Astrocyte of the cerebellum (primary cell): ENCODE measurements at regions not wholly inside any gene's neighbourhood (a gene's known extent, or its start where the extent isn't known, plus 50 kb on each side); places are given as distances from the start of the nearest gene placed in this dataset.
"Not testable (repeated sequence)": the region's sequence is repeated elsewhere in the genome, so short reads cannot be mapped to it uniquely, and the experiment has no call there.

Experiments used
- DNase-seq: peaks from one replicate; pipeline ENCODE4 v3.0.0-alpha.2; 2011; ENCODE audit warnings: low read depth
- H3K4me3 ChIP-seq: 2 replicates; pipeline ENCODE4 v1.5.1; 2011; ENCODE audit warnings: mild to moderate bottlenecking, low read depth, low read length, moderate library complexity
- CTCF ChIP-seq: IDR thresholded peaks from 2 replicates; pipeline ENCODE4 v1.5.1; 2012; ENCODE audit warnings: low read length, low read depth, moderate library complexity, mild to moderate bottlenecking; ENCODE audit errors: missing control alignments
- in situ Hi-C: cut with HindIII; loops from 2 replicates; pipeline ENCODE4 v1.10.0; 2017; ENCODE audit warnings: low sequenced_read_pairs

- in situ Hi-C loops = loop anchor here (25.0 kb wide), 1 partner anchor 182 kb away; the partner anchor contains the start of gene APC
- TF ChIP-seq CTCF = no peak
- no peak overlapping the region for H3K4me3 ChIP-seq
- DNase-seq = peak; percentile 9
These were observed 136.6 kb upstream of the EPB41L4A start for GRCh38 chr5:112555691-112556090.

DNA sequence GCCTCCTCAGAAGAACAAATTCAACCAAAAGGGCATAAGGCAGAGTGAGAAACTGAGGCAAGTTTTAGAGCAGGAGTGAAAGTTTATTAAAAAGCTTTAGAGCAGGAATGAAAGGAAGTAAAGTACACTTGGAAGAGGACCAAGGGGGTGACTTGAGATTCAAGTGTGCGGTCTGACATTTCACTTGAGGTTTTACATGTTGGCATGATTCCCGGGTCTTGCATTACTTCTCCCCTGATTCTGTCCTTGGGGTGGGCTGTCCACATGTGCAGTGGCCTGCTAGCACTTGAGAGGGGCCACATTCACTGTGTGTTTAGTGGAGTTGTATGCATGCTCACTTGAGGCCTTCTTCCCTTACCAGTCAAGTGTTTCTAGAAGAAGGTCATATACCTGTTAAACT, 140.4 kb upstream of the EPB41L4A start:
- not testable (repeated sequence) for H3K4me3 ChIP-seq
- in situ Hi-C loops = loop anchor here (25.0 kb wide), 1 partner anchor 178 kb away; the partner anchor contains the start of gene APC
- DNase-seq = peak; percentile 59

GRCh38 chr5:112560371-112560770, 141.3 kb upstream of the EPB41L4A start:
- H3K4me3 ChIP-seq = no peak overlapping the region
- in situ Hi-C loops = loop anchor here (25.0 kb wide), 1 partner anchor 177 kb away; the partner anchor contains the start of gene APC
- DNase-seq = no peak
- no peak for TF ChIP-seq CTCF

- TF ChIP-seq CTCF = no peak
- in situ Hi-C loops = loop anchor here (25.0 kb wide), 1 partner anchor 174 kb away; the partner anchor contains the start of gene APC
- H3K4me3 ChIP-seq = no peak overlapping the region
- no peak for DNase-seq
These were observed 144.2 kb upstream of the EPB41L4A start for GRCh38 chr5:112563169-112563826.

- DNase-seq = no peak
- in situ Hi-C loops = loop anchor here (25.0 kb wide), 1 partner anchor 171 kb away; the partner anchor contains the start of gene APC
- no peak for TF ChIP-seq CTCF
These were observed 147.2 kb upstream of the EPB41L4A start for GRCh38 chr5:112566251-112566650.

DNA sequence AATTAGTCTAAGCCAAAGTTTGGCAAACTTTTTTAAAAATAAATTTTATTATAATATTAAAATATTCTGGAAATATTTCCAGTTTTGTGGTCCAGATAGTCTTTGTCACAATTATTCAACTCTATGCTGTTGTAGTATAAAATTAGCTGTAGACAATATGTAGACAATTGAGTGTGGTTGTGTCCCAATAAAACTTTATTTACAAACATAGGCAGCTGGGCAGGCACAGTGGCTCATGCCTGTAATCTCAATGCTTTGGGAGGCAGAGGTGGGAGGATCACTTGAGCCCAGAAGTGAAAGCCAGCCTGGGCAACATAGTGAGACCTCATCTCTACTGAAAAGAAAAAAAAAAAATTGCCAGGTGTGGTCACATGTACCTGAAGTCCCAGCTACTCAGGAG, 150.5 kb upstream of the EPB41L4A start:
- DNase-seq = no peak
- H3K4me3 ChIP-seq = no peak overlapping the region
- in situ Hi-C loops = loop anchor here (25.0 kb wide), 1 partner anchor 168 kb away; the partner anchor contains the start of gene APC
- no peak for TF ChIP-seq CTCF

More at GRCh38 chr5:112566251-112566650, 147.2 kb upstream of the EPB41L4A start:
- H3K4me3 ChIP-seq = no peak overlapping the region

DNA sequence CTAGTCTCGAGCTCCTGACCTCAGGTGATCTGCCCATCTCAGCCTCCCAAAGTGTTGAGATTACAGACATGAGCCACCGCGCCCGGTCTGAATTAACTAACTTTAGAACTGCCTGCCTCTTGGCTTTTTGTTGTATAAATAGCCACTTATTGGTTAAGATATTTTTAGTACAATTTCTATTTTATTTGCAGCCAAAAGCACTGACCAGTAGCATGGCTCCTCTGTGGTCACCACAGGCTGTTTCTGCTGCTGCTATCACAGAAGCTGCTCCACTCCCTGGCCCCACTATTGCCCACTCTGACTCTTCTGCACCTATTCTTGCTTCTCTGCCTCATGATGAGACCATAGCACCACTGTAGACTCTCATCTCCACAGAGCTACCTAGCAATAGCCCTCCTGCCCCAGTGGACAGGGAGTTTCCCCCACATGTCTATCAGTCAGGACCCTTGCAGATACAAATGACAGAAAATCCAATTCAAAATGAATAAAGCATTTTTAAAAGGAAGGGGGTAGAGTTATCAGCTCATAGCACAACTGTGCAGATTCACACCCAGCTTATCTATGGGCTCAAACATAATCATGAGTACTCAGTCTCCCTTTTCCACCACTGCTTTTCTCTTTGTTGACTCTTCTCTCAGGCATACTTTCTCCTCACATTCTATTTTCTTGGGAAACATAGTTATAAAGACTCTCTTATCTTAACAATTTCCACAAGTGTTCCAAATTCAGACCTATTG, 151.8 kb upstream of the EPB41L4A start:
- H3K4me3 ChIP-seq = no peak overlapping the region
- in situ Hi-C loops = loop anchor here (25.0 kb wide), 1 partner anchor 166 kb away; the partner anchor contains the start of gene APC
- TF ChIP-seq CTCF = no peak
- no peak for DNase-seq
